Neural cell (in vitro differentiated cells): ENCODE measurements at regions not wholly inside any gene's neighbourhood (a gene's known extent, or its start where the extent isn't known, plus 50 kb on each side); places are given as distances from the start of the nearest gene placed in this dataset.

Source experiments
- H2AFZ ChIP-seq: fragments of 200-600, 300-800 bp; sonication (generic), shearing (Covaris generic); 2 replicates; pipeline ENCODE4 v1.6.0; 2014; ENCODE audit warnings: low read depth, mild to moderate bottlenecking, antibody characterized with exemption, low read length, moderate library complexity
- H3F3A ChIP-seq: fragments of 200-600 bp; shearing (Covaris generic); 2 replicates; pipeline ENCODE4 v1.6.1; 2016; ENCODE audit warnings: mild to moderate bottlenecking, moderate library complexity, mixed read lengths, antibody characterized with exemption, low read length; ENCODE audit not compliant: insufficient read depth, poor library complexity, severe bottlenecking
- H3K27ac ChIP-seq: fragments of 200-600, 300-800 bp; sonication (generic), shearing (Covaris generic); 2 replicates; pipeline ENCODE4 v1.5.1; 2014; ENCODE audit warnings: mild to moderate bottlenecking, low read length, moderate library complexity
- H3K27me3 ChIP-seq: fragments of 300-800, 200-600 bp; sonication (generic), shearing (Covaris generic); 2 replicates; pipeline ENCODE4 v1.6.0; 2014; ENCODE audit warnings: mild to moderate bottlenecking, low read depth, low read length, moderate library complexity; ENCODE audit not compliant: insufficient read depth
- H3K36me3 ChIP-seq: fragments of 300-800, 200-600 bp; sonication (generic), shearing (Covaris generic); 2 replicates; pipeline ENCODE4 v1.5.1; 2014; ENCODE audit warnings: mild to moderate bottlenecking, antibody characterized with exemption, low read length, moderate library complexity; ENCODE audit not compliant: insufficient read depth
- H3K4me2 ChIP-seq: fragments of 300-800, 200-600 bp; sonication (generic), shearing (Covaris generic); 2 replicates; pipeline ENCODE4 v1.6.0; 2014; ENCODE audit warnings: mild to moderate bottlenecking, low read length
- H3K4me3 ChIP-seq: fragments of 300-800, 200-600 bp; sonication (generic), shearing (Covaris generic); 2 replicates; pipeline ENCODE4 v1.5.1; 2014; ENCODE audit warnings: mild to moderate bottlenecking, low read length, moderate library complexity
- H3K79me2 ChIP-seq: fragments of 200-600 bp; shearing (Covaris generic); replicated peaks from 2 replicates; pipeline ENCODE4 v1.6.0; 2014; ENCODE audit warnings: mild to moderate bottlenecking, low read length, moderate library complexity; ENCODE audit not compliant: insufficient read depth
- H3K9ac ChIP-seq: fragments of 300-800, 200-600 bp; sonication (generic), shearing (Covaris generic); 2 replicates; pipeline ENCODE4 v1.6.1; 2016; ENCODE audit warnings: mild to moderate bottlenecking, low read length, mixed read lengths
- H3K9me2 ChIP-seq: fragments of 200-600 bp; shearing (Covaris generic); 2 replicates; pipeline ENCODE4 v1.6.1; 2016; ENCODE audit warnings: mild to moderate bottlenecking, low read length, mixed read lengths; ENCODE audit not compliant: insufficient read depth
- H3K9me3 ChIP-seq: fragments of 200-600, 300-800 bp; sonication (generic), shearing (Covaris generic); 2 replicates; pipeline ENCODE4 v1.6.1; 2016; ENCODE audit warnings: mild to moderate bottlenecking, mixed run types, low read length, moderate library complexity, mixed read lengths
- H4K20me1 ChIP-seq: fragments of 200-600 bp; shearing (Covaris generic); 2 replicates; pipeline ENCODE4 v1.6.1; 2016; ENCODE audit warnings: mild to moderate bottlenecking, mixed run types; ENCODE audit not compliant: insufficient read depth
- CTCF ChIP-seq: fragments of 450-650 bp; IDR thresholded peaks from 2 replicates; pipeline ENCODE4 v1.5.1; 2014; ENCODE audit warnings: antibody characterized with exemption, mild to moderate bottlenecking, moderate library complexity; ENCODE audit not compliant: poor library complexity, severe bottlenecking
- EP300 ChIP-seq: fragments of 450-650 bp; conservative IDR thresholded peaks from 2 replicates; pipeline ENCODE4 v1.6.1; 2014; ENCODE audit warnings: antibody characterized with exemption, mild to moderate bottlenecking, moderate library complexity; ENCODE audit not compliant: poor library complexity, severe bottlenecking
- EZH2 ChIP-seq: fragments of 200-600, 300-800 bp; shearing (Covaris generic), sonication (generic); IDR thresholded peaks from 2 replicates; pipeline ENCODE4 v1.6.1; 2014; ENCODE audit warnings: antibody characterized with exemption, low read length, borderline replicate concordance, mild to moderate bottlenecking; ENCODE audit not compliant: insufficient read depth, poor library complexity, severe bottlenecking
- MXI1 ChIP-seq: fragments of 450-650 bp; conservative IDR thresholded peaks from 2 replicates; pipeline ENCODE4 v1.6.1; 2014; ENCODE audit warnings: antibody characterized with exemption, mild to moderate bottlenecking; ENCODE audit not compliant: poor library complexity, severe bottlenecking
- POLR2AphosphoS5 ChIP-seq: IDR thresholded peaks from 2 replicates; pipeline ENCODE4 v1.6.1; 2012
- RAD21 ChIP-seq: fragments of 450-650 bp; conservative IDR thresholded peaks from 2 replicates; pipeline ENCODE4 v1.6.1; 2014; ENCODE audit warnings: antibody characterized with exemption, mild to moderate bottlenecking, moderate library complexity
- REST ChIP-seq: IDR thresholded peaks from 2 replicates; pipeline ENCODE4 v1.6.1; 2012; ENCODE audit warnings: borderline replicate concordance
- SMC3 ChIP-seq: fragments of 450-650 bp; conservative IDR thresholded peaks from 2 replicates; pipeline ENCODE4 v1.6.1; 2014; ENCODE audit warnings: antibody characterized with exemption, mild to moderate bottlenecking, moderate library complexity; ENCODE audit not compliant: poor library complexity
- TAF1 ChIP-seq: IDR thresholded peaks from 2 replicates; pipeline ENCODE4 v1.6.1; 2012; ENCODE audit warnings: low read depth

GRCh38 chr4:145418739-145419138 is 62.9 kb upstream of the SMAD1 start:
- no peaks in the 10 kb centered on the region for H3F3A ChIP-seq
- H4K20me1 ChIP-seq, result no peaks in the 10 kb centered on the region
- H3K27me3 ChIP-seq, result no peaks in the 10 kb centered on the region
- no peak overlapping the region for H2AFZ ChIP-seq
- TF ChIP-seq REST, result no peak
- TF ChIP-seq EP300, result no peak
- no peak for TF ChIP-seq SMC3
- no peak for TF ChIP-seq EZH2
- no peaks in the 10 kb centered on the region for H3K9me2 ChIP-seq
- H3K9ac ChIP-seq, result no peak overlapping the region
- no peaks in the 10 kb centered on the region for H3K79me2 ChIP-seq
- no peak overlapping the region for H3K4me3 ChIP-seq
- H3K9me3 ChIP-seq, result no peaks in the 10 kb centered on the region
- no peak overlapping the region for H3K4me2 ChIP-seq
- no peaks in the 10 kb centered on the region for H3K36me3 ChIP-seq
- no peak overlapping the region for H3K27ac ChIP-seq

- Histone ChIP-seq H3K9me3 (no peaks in the 10 kb centered on the region), H3K9ac (no peak overlapping the region), H3K27ac (no peak overlapping the region), H4K20me1 (no peaks in the 10 kb centered on the region), H3K4me3 (no peak overlapping the region), H3K4me2 (no peak overlapping the region), H2AFZ (no peak overlapping the region), H3K27me3 (no peaks in the 10 kb centered on the region), H3K36me3 (no peaks in the 10 kb centered on the region), H3F3A (no peaks in the 10 kb centered on the region), H3K9me2 (no peaks in the 10 kb centered on the region), H3K79me2 (no peaks in the 10 kb centered on the region)
- TF ChIP-seq EZH2 (no peak), RAD21 (no peak), MXI1 (no peak), REST (no peak), POLR2AphosphoS5 (no peak), TAF1 (no peak), EP300 (no peak), CTCF (no peak), SMC3 (no peak)
These were observed 64.1 kb upstream of the SMAD1 start for GRCh38 chr4:145417348-145418130.
